ENCODE measurements at regions not wholly inside any gene's neighbourhood (a gene's known extent, or its start where the extent isn't known, plus 50 kb on each side); places are given as distances from the start of the nearest gene placed in this dataset.

DNA sequence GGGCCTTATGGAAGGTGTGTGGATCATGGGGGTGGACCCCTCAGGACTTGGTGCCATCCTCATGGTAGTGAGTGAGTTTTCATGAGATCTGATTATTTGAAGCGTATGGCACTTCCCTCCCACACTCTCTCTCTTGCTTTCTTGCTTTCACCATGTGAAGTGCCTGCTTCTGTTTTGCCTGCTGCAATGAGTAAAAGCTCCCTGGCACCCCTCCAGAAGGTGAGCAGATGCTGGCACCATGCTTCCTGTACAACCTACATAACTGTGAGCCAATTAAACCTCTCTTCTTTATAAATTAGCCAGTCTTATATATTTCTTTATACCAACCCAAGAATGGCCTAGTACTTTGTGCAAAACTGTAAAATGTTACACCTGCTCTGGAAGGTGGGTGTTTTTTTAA lies 396.8 kb upstream of the HS3ST5 start:
- no peak overlapping the region for H2AFZ ChIP-seq (ENCODE audit: low read depth, low read length, poor library complexity, severe bottlenecking)
- H3K4me3 ChIP-seq (replicated peaks in 1 of 2; ENCODE audit: low read depth in 1 of 2, low read length in 2 of 2): no peak overlapping the region
- no peaks in the 10 kb centered on the region for H3K9me3 ChIP-seq (ENCODE audit: control insufficient read depth in 1 of 2, insufficient read depth in 1 of 2, low read depth in 1 of 2, low read length in 2 of 2)
- no peaks in the 10 kb centered on the region for H3K79me2 ChIP-seq (ENCODE audit: insufficient read depth, low read length)
- TF ChIP-seq, protein P1, sequence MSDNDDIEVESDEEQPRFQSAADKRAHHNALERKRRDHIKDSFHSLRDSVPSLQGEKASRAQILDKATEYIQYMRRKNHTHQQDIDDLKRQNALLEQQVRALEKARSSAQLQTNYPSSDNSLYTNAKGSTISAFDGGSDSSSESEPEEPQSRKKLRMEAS (IDR thresholded peaks at IDR 0.05): no peak
- TF ChIP-seq SIN3A (IDR thresholded peaks at IDR 0.05; ENCODE audit: low read depth) (no peak), ELF1 (IDR thresholded peaks at IDR 0.05; ENCODE audit: borderline replicate concordance, low read depth) (no peak), ZNF274 (IDR thresholded peaks at IDR 0.05; ENCODE audit: low read depth, low read length) (no peak), JUND (IDR thresholded peaks at IDR 0.05) (no peak), EGR1 (IDR thresholded peaks at IDR 0.05; ENCODE audit: low read depth) (no peak), EZH2phosphoT487 (IDR thresholded peaks at IDR 0.05; ENCODE audit: borderline replicate concordance) (no peak), CBX3 (IDR thresholded peaks at IDR 0.05; ENCODE audit: low read depth) (no peak), EZH2 (IDR thresholded peaks at IDR 0.05) (no peak), POLR2A (IDR thresholded peaks at IDR 0.05; ENCODE audit: borderline replicate concordance, extremely low read depth, insufficient read depth, insufficient read length) (no peak), CEBPB (IDR thresholded peaks at IDR 0.05; ENCODE audit: low read depth) (no peak), SP1 (IDR thresholded peaks at IDR 0.05; ENCODE audit: low read depth) (no peak), TCF7L2 (IDR thresholded peaks at IDR 0.05; ENCODE audit: borderline replicate concordance, extremely low read depth, insufficient read depth, insufficient read length) (no peak), FOSL1 (IDR thresholded peaks at IDR 0.05; ENCODE audit: low read depth) (no peak)
- TF ChIP-seq, protein P2, sequence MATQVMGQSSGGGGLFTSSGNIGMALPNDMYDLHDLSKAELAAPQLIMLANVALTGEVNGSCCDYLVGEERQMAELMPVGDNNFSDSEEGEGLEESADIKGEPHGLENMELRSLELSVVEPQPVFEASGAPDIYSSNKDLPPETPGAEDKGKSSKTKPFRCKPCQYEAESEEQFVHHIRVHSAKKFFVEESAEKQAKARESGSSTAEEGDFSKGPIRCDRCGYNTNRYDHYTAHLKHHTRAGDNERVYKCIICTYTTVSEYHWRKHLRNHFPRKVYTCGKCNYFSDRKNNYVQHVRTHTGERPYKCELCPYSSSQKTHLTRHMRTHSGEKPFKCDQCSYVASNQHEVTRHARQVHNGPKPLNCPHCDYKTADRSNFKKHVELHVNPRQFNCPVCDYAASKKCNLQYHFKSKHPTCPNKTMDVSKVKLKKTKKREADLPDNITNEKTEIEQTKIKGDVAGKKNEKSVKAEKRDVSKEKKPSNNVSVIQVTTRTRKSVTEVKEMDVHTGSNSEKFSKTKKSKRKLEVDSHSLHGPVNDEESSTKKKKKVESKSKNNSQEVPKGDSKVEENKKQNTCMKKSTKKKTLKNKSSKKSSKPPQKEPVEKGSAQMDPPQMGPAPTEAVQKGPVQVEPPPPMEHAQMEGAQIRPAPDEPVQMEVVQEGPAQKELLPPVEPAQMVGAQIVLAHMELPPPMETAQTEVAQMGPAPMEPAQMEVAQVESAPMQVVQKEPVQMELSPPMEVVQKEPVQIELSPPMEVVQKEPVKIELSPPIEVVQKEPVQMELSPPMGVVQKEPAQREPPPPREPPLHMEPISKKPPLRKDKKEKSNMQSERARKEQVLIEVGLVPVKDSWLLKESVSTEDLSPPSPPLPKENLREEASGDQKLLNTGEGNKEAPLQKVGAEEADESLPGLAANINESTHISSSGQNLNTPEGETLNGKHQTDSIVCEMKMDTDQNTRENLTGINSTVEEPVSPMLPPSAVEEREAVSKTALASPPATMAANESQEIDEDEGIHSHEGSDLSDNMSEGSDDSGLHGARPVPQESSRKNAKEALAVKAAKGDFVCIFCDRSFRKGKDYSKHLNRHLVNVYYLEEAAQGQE (IDR thresholded peaks at IDR 0.05; ENCODE audit: low read depth): no peak
- H3K4me1 ChIP-seq (ENCODE audit: control insufficient read depth in 1 of 2, insufficient read depth in 2 of 2, low read length in 2 of 2): no peaks in the 10 kb centered on the region
- H3K27ac ChIP-seq (ENCODE audit: low read depth, low read length): no peak overlapping the region
- no peaks in the 10 kb centered on the region for H3K27me3 ChIP-seq (ENCODE audit: insufficient read depth, low read length)
- ChIA-PET RAD21 (ENCODE audit: low non-redundant PET in 1 of 2, low total read pairs in 2 of 2, uncharacterized antibody in 2 of 2, unreplicated experiment in 2 of 2) (no interaction called here), POLR2A (no interaction called here), CTCF (no interaction called here)
- no peaks in the 10 kb centered on the region for H4K20me1 ChIP-seq (ENCODE audit: insufficient read depth)
- intact Hi-C loops (cut with micrococcal nuclease): no loop called here
- no TSS peak for BruUV-seq (replicated peaks)
- no peak for ATAC-seq
- H3K36me3 ChIP-seq (ENCODE audit: control insufficient read depth in 1 of 2, insufficient read depth in 2 of 2, low read length in 2 of 2): no peaks in the 10 kb centered on the region
- H3K4me2 ChIP-seq (ENCODE audit: low read length): no peak overlapping the region
- DNase-seq (ENCODE audit: low read depth, low spot score): no peak
- no peak overlapping the region for H3K9ac ChIP-seq (ENCODE audit: low read length)
- no peaks in the 10 kb centered on the region for H3K9me2 ChIP-seq (ENCODE audit: insufficient read depth)
